Omental fat pad (tissue), 3 donors: ENCODE measurements at regions not wholly inside any gene's neighbourhood (a gene's known extent, or its start where the extent isn't known, plus 50 kb on each side); places are given as distances from the start of the nearest gene placed in this dataset.

Source experiments
- ATAC-seq: fragments of 150-250 bp; one replicate; pipeline ENCODE4 v1.9.1; 2016; ENCODE audit warnings: mild to moderate bottlenecking, moderate library complexity; ENCODE audit not compliant: low FRiP score
- DNase-seq: peaks from one replicate; pipeline ENCODE4 v3.0.0-alpha.2; 2019; ENCODE audit warnings: low spot score
- CTCF ChIP-seq, 3 donors: fragments of 450-650 bp; IDR thresholded peaks; one replicate each; pipeline ENCODE4 v1.5.1; 2016 to 2017; ENCODE audit warnings: antibody characterized with exemption in 3 of 3, mild to moderate bottlenecking in 3 of 3, moderate library complexity in 2 of 3

GRCh38 chr6:21429291-21429690, 164.3 kb upstream of the SOX4 start:
- no peak for TF ChIP-seq CTCF (IDR thresholded peaks at IDR 0.05)
- ATAC-seq (no peak), DNase-seq (no peak)

DNA sequence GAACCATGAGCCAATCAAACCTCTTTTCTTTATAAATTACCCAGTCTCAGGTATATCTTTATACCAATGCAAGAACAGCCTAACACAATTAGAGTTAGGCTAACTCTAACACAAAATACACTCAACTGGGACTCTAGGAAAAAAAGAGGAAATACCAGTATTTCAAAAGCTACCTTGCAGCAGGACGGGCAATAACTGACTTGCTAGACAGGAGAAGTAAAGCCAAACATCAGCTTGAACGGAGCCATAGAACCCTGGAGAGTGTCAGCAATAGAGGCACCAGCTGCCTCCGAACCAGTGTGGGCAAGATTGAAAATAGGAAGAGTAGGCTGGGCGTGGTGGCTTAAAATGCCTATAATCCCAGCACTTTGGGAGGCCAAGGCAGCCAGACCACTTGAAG, 162.0 kb upstream of the SOX4 start:
- ATAC-seq: no peak
- no peak for TF ChIP-seq CTCF (IDR thresholded peaks at IDR 0.05)
- no peak for DNase-seq

DNA sequence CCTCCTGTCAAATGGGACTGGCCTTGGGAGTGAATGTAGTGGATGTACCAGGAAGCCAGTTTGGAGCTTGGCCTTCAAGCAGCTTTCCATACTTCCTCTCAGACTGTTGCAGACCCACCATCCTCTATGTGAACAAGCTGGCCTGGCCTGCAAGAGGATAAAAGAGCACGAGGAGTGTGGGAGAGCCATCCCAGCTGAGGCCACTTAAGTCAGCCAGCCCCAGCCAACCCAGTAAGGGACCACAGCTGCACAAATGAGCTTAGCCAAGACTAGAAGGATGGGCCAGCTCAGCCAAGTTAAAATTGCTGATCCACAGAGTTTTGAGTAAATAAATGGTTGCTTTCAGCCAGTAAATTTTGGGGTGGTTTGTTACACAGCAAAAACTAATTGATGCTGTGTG, 156.9 kb upstream of the SOX4 start:
- ATAC-seq: no peak
- TF ChIP-seq CTCF (IDR thresholded peaks at IDR 0.05): no peak
- DNase-seq: no peak

DNA sequence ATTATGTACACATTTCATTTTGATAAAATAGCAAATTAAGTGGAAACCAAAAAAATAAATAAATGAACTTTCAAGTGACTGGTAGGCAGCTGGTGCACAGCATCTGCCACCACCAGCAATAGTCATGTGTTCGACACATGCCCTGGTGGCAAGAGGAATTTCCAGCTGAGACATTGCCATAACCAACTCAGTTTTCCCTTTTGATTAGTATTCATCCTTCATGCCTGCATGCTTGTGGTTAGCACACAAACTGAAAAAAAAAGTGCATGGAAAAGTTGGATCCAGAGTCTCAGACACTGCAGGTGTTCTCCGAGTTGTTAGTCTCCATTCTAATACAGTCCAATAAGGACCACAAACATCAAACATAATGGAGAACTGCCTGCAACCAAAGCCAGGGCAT, 156.0 kb upstream of the SOX4 start:
- no peak for TF ChIP-seq CTCF (IDR thresholded peaks at IDR 0.05)
- no peak for ATAC-seq

GRCh38 chr6:21438237-21438985, 155.1 kb upstream of the SOX4 start:
- DNase-seq (no peak), ATAC-seq (no peak)
- no peak for TF ChIP-seq CTCF (IDR thresholded peaks at IDR 0.05)

More for the DNA sequence above, 156.0 kb upstream of the SOX4 start:
- DNase-seq: no peak

DNA sequence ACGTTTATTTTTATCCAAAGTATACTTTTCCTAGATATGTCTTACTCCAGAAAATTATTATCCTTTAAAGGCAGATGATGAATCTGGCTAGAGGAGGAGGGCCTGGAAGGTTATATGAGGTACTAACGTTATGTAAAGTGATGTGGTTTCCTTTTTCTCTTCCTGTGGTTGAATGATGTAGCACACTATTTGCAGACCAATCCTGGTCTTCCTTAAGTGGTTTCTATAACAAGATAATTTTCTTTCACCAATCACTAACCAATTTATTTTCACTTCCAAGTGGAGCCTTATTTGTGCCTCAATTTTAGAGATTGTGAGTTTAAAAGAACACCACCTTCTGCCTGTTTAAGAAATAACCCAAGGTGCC, 154.6 kb upstream of the SOX4 start:
- no peak for ATAC-seq
- no peak for DNase-seq
- TF ChIP-seq CTCF (IDR thresholded peaks at IDR 0.05): no peak

- DNase-seq (no peak), ATAC-seq (no peak)
- TF ChIP-seq CTCF (IDR thresholded peaks at IDR 0.05): no peak
These were observed 152.2 kb upstream of the SOX4 start for GRCh38 chr6:21441386-21441785.
